Adrenal gland (tissue), 5 donors: ENCODE measurements at regions not wholly inside any gene's neighbourhood (a gene's known extent, or its start where the extent isn't known, plus 50 kb on each side); places are given as distances from the start of the nearest gene placed in this dataset.
"Not testable (repeated sequence)": the region's sequence is repeated elsewhere in the genome, so short reads cannot be mapped to it uniquely, and the experiment has no call there.

Source experiments
- CTCF ChIP-seq, 6 experiments: fragments of 450-650 bp in 4 of 6; fragments of 200-600 bp in 2 of 6; sonication (generic) in 1 of 6; IDR thresholded peaks; 1 replicate in 5 of 6; 2 replicates in 1 of 6; pipeline versions ENCODE4 v1.5.1 to v1.8.0; 2016 to 2021; ENCODE audit warnings: antibody characterized with exemption in 6 of 6, mild to moderate bottlenecking in 2 of 6, moderate library complexity in 1 of 6
- POLR2A ChIP-seq, 2 donors: fragments of 450-650 bp; IDR thresholded peaks; one replicate each; pipeline ENCODE4 v1.6.1; 2017; ENCODE audit warnings: antibody characterized with exemption in 2 of 2, mild to moderate bottlenecking in 2 of 2, moderate library complexity in 1 of 2
- donor health status: DM: no; HTN: no; CAD: no.

- not testable (repeated sequence) for TF ChIP-seq CTCF, POLR2A (IDR thresholded peaks at IDR 0.05)
Measured at GRCh38 chr4:28116526-28117083, 1256.0 kb downstream of the STIM2 start.
